Memory B cell (primary cell): ENCODE measurements at regions not wholly inside any gene's neighbourhood (a gene's known extent, or its start where the extent isn't known, plus 50 kb on each side); places are given as distances from the start of the nearest gene placed in this dataset.

Experiments used
- ATAC-seq: fragments of 150-1000 bp; cut with Tn5 transposase; 2 replicates; pipeline ENCODE4 v1.10.0; 2021; ENCODE audit warnings: low read depth, mild to moderate bottlenecking, moderate library complexity
- DNase-seq, 2 donors: peaks; one replicate each; pipeline ENCODE4 v3.0.0; 2022; ENCODE audit warnings: low spot score in 2 of 2
- H3K27ac Mint-ChIP-seq: one replicate; pipeline ENCODE4 v1.8.0; 2022; ENCODE audit warnings: mild to moderate bottlenecking, moderate library complexity, mixed read lengths
- H3K27me3 Mint-ChIP-seq: one replicate; pipeline ENCODE4 v1.8.0; 2022; ENCODE audit warnings: mixed read lengths
- H3K36me3 Mint-ChIP-seq: one replicate; pipeline ENCODE4 v1.8.0; 2022; ENCODE audit warnings: mild to moderate bottlenecking, mixed read lengths
- H3K4me1 Mint-ChIP-seq: one replicate; pipeline ENCODE4 v1.8.0; 2022; ENCODE audit warnings: mixed read lengths
- H3K4me3 Mint-ChIP-seq: one replicate; pipeline ENCODE4 v1.8.0; 2022; ENCODE audit warnings: mild to moderate bottlenecking, moderate library complexity, mixed read lengths
- H3K9me3 Mint-ChIP-seq: one replicate; pipeline ENCODE4 v1.8.0; 2022; ENCODE audit warnings: mixed read lengths

GRCh38 chr18:75677696-75678455 is 250.4 kb upstream of the SMIM21 start:
- Mint-ChIP-seq H3K4me3 (no peak overlapping the region), H3K27ac (no peak overlapping the region), H3K27me3 (peaks cover 4% of the 10 kb centered on the region), H3K9me3 (peaks cover 3% of the 10 kb centered on the region), H3K4me1 (no peaks in the 10 kb centered on the region), H3K36me3 (no peaks in the 10 kb centered on the region)
- ATAC-seq (no peak), DNase-seq (no peak)

GRCh38 chr18:75660932-75661331 is 233.4 kb upstream of the SMIM21 start:
- Mint-ChIP-seq H3K27me3 (no peaks in the 10 kb centered on the region), H3K4me1 (no peaks in the 10 kb centered on the region), H3K27ac (no peak overlapping the region), H3K4me3 (no peak overlapping the region), H3K36me3 (no peaks in the 10 kb centered on the region), H3K9me3 (peaks cover 6% of the 10 kb centered on the region)
- ATAC-seq (no peak), DNase-seq (no peak)

- no peaks in the 10 kb centered on the region for H3K36me3 Mint-ChIP-seq
- no peak overlapping the region for H3K4me3 Mint-ChIP-seq
- H3K27ac Mint-ChIP-seq = no peak overlapping the region
- peaks cover 6% of the 10 kb centered on the region for H3K9me3 Mint-ChIP-seq
- H3K27me3 Mint-ChIP-seq = no peaks in the 10 kb centered on the region
- no peak for ATAC-seq
- DNase-seq = no peak
- H3K4me1 Mint-ChIP-seq = no peaks in the 10 kb centered on the region
Observed at GRCh38 chr18:75659535-75660023, 232.1 kb upstream of the SMIM21 start.

- DNase-seq (no peak), ATAC-seq (no peak)
- H3K27me3 Mint-ChIP-seq = no peaks in the 10 kb centered on the region
- H3K4me1 Mint-ChIP-seq = no peaks in the 10 kb centered on the region
- H3K4me3 Mint-ChIP-seq = no peak overlapping the region
- H3K36me3 Mint-ChIP-seq = no peaks in the 10 kb centered on the region
- H3K27ac Mint-ChIP-seq = no peak overlapping the region
- peaks cover 6% of the 10 kb centered on the region for H3K9me3 Mint-ChIP-seq
Observed at GRCh38 chr18:75658330-75658729, 230.8 kb upstream of the SMIM21 start.

DNA sequence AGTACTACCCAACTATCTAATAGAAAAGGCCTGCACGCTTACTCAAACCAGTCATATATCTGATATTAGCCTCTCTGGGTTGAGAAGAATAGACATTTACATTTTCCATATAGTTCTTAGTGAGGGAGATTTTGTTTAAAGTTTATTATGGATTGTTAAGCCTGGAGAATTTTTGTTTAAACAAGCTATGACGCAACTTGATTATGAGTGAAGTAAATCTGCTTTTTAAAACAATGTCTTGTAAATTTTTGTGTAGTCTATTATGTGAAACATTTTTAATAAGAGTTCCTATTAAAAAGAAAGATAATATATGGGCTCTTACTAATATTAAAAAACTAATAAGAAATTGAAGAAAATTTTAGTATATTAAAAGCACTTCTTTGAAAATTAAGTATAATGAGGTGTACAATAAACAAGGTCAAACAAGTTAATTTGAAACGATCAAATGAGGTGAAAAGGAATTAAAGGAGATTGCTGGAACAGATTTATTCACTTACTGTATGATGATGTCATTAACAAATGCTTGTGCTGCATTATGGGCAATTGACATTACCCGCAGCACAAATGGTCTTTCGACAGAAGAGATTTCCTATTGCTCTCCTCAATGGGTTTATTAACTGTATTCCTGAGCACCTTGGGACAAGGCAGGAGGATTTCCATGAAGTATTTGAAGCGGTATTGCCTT is 229.2 kb upstream of the SMIM21 start:
- H3K4me3 Mint-ChIP-seq = no peak overlapping the region
- no peaks in the 10 kb centered on the region for H3K27me3 Mint-ChIP-seq
- H3K9me3 Mint-ChIP-seq = peaks cover 1% of the 10 kb centered on the region
- no peak overlapping the region for H3K27ac Mint-ChIP-seq
- H3K36me3 Mint-ChIP-seq = no peaks in the 10 kb centered on the region
- H3K4me1 Mint-ChIP-seq = no peaks in the 10 kb centered on the region
- DNase-seq = no peak
- no peak for ATAC-seq

DNA sequence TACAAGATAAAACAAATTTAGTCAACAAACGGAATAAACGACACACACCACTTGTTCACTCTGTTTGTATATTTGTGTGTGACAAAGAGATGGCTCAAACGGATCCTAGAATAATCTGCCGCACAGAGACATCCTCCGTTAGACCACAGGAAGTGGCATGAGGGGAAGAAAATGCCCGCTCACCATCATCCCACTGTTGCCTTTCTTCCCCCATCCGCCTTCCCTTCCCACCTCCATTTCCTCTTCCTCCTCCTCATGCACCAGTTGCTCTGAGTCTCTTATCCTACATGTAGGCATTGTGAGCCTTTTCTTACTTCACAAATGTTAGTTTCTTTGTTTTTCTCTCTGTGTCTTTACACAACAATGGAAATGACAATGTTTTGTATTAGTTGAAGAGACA is 228.5 kb upstream of the SMIM21 start:
- Mint-ChIP-seq H3K27me3 (no peaks in the 10 kb centered on the region), H3K36me3 (no peaks in the 10 kb centered on the region), H3K9me3 (no peaks in the 10 kb centered on the region), H3K4me3 (no peak overlapping the region), H3K27ac (no peak overlapping the region), H3K4me1 (no peaks in the 10 kb centered on the region)
- DNase-seq = no peak
- ATAC-seq = no peak

GRCh38 chr18:75654851-75655751 is 227.6 kb upstream of the SMIM21 start:
- DNase-seq (no peak), ATAC-seq (no peak)
- no peaks in the 10 kb centered on the region for H3K4me1 Mint-ChIP-seq
- H3K27ac Mint-ChIP-seq = no peak overlapping the region
- no peaks in the 10 kb centered on the region for H3K9me3 Mint-ChIP-seq
- no peak overlapping the region for H3K4me3 Mint-ChIP-seq
- no peaks in the 10 kb centered on the region for H3K36me3 Mint-ChIP-seq
- no peaks in the 10 kb centered on the region for H3K27me3 Mint-ChIP-seq

- no peak overlapping the region for H3K4me3 Mint-ChIP-seq
- no peaks in the 10 kb centered on the region for H3K9me3 Mint-ChIP-seq
- ATAC-seq (no peak), DNase-seq (no peak)
- no peaks in the 10 kb centered on the region for H3K36me3 Mint-ChIP-seq
- no peaks in the 10 kb centered on the region for H3K27me3 Mint-ChIP-seq
- no peaks in the 10 kb centered on the region for H3K4me1 Mint-ChIP-seq
- no peak overlapping the region for H3K27ac Mint-ChIP-seq
Observed at GRCh38 chr18:75654386-75654785, 226.9 kb upstream of the SMIM21 start.

- ATAC-seq (no peak), DNase-seq (no peak)
- Mint-ChIP-seq H3K4me1 (no peaks in the 10 kb centered on the region), H3K4me3 (no peak overlapping the region), H3K9me3 (peaks cover 3% of the 10 kb centered on the region), H3K36me3 (no peaks in the 10 kb centered on the region), H3K27me3 (no peaks in the 10 kb centered on the region), H3K27ac (no peak overlapping the region)
Observed at GRCh38 chr18:75652528-75652927, 225.0 kb upstream of the SMIM21 start.

GRCh38 chr18:75644871-75645270 is 217.4 kb upstream of the SMIM21 start:
- DNase-seq (no peak), ATAC-seq (no peak)
- no peak overlapping the region for H3K27ac Mint-ChIP-seq
- no peaks in the 10 kb centered on the region for H3K36me3 Mint-ChIP-seq
- peaks cover 2% of the 10 kb centered on the region for H3K27me3 Mint-ChIP-seq
- H3K4me1 Mint-ChIP-seq = no peaks in the 10 kb centered on the region
- H3K4me3 Mint-ChIP-seq = no peak overlapping the region
- H3K9me3 Mint-ChIP-seq = peaks cover 18% of the 10 kb centered on the region

- Mint-ChIP-seq H3K27ac (no peak overlapping the region), H3K4me3 (no peak overlapping the region), H3K4me1 (no peaks in the 10 kb centered on the region), H3K36me3 (no peaks in the 10 kb centered on the region), H3K27me3 (peaks cover 2% of the 10 kb centered on the region), H3K9me3 (peaks cover 18% of the 10 kb centered on the region)
- ATAC-seq (no peak), DNase-seq (no peak)
Observed at GRCh38 chr18:75643083-75643482, 215.6 kb upstream of the SMIM21 start.

DNA sequence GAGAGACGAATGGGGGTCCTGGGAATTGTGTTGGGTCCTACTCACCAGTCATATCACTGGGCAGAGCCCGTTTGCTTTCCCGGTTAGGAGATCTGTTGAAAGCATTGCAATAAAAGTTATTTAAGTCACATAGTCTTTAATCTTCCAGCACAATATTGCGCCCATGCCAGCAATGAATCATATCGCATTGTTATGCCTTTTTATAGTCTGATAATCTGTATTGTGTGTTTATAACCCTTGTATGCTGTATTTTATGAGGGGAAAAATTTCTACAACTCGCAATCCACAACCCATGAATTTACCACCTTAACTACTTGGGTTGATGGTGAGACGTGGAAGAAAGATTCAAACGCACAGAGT is 211.9 kb upstream of the SMIM21 start:
- no peak for ATAC-seq
- DNase-seq = no peak
- H3K27ac Mint-ChIP-seq = no peak overlapping the region

DNA sequence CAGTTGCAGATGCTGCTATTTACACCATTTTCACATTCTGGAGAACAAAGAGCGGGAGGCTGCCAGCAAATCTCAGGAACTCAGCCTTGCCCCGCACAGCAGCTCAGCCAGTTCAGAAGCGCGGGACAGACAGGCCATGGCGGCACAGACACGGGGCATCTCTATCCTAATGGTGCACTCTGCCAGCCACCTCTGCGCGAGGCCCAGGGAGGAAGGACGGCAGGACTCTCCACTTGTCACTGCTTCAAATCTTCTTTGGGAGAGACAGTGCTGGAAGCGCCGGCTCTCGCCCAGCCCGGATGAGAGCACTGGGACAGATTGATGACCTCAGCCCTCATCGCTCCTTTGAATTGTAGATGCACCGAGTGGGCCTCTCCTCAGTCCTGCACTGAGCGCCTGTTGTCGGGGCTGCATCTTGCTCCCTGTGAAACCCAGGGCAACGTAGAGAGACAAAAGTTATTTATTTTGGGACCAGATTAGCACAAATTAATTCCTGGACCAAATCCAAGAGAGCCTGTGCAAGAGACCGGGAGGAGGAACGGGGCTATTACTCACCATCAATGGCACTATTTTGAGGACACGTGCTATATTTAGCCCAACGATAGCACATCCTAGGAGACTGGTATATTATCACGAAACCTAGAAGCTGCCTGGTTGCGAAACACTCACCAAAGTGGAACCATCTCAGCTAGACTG is 211.4 kb upstream of the SMIM21 start:
- no peak for DNase-seq
- Mint-ChIP-seq H3K36me3 (no peaks in the 10 kb centered on the region), H3K9me3 (peaks cover 3% of the 10 kb centered on the region), H3K27ac (no peak overlapping the region), H3K27me3 (peaks cover 2% of the 10 kb centered on the region), H3K4me1 (no peaks in the 10 kb centered on the region), H3K4me3 (no peak overlapping the region)
- no peak for ATAC-seq

More for the DNA sequence above, 211.9 kb upstream of the SMIM21 start:
- Mint-ChIP-seq H3K36me3 (no peaks in the 10 kb centered on the region), H3K27me3 (peaks cover 2% of the 10 kb centered on the region), H3K4me1 (no peaks in the 10 kb centered on the region), H3K9me3 (peaks cover 3% of the 10 kb centered on the region), H3K4me3 (no peak overlapping the region)
